HCT116 (cell line): ENCODE measurements at regions not wholly inside any gene's neighbourhood (a gene's known extent, or its start where the extent isn't known, plus 50 kb on each side); places are given as distances from the start of the nearest gene placed in this dataset.

Experiments used
- ATAC-seq: fragments of 200-7000 bp; cut with Tn5 transposase; 2 replicates; pipeline ENCODE4 v1.9.1; 2020; ENCODE audit warnings: mild to moderate bottlenecking, moderate library complexity
- BruUV-seq: library from RNA; stranded (reverse); fragments of 400-500 nt; replicated peaks from 2 replicates; lab custom pipeline; 2021; lab: Mats Ljungman, UMichigan
- CTCF ChIA-PET: fragments of 300-600 bp; sonication (Branson Sonifier 250); formaldehyde crosslinking; loops from one replicate; lab custom pipeline; 2021; ENCODE audit warnings: antibody characterized with exemption; lab: Charles Lee
- POLR2A ChIA-PET: fragments of 300-600, 350-600 bp; sonication (Branson Sonifier 250); formaldehyde crosslinking; loops from one replicate; lab custom pipeline; 2021; ENCODE audit warnings: antibody characterized with exemption; lab: Charles Lee
- RAD21 ChIA-PET, 2 experiments: fragments of 300-600 bp; sonication (Branson Sonifier 250); formaldehyde crosslinking; loops; one replicate each; lab custom pipeline; 2023; ENCODE audit warnings: low total read pairs in 2 of 2; ENCODE audit not compliant: uncharacterized antibody in 2 of 2, unreplicated experiment in 2 of 2, low non-redundant PET in 1 of 2; lab: Charles Lee
- DNase-seq: peaks from one replicate; pipeline ENCODE4 v3.0.0-alpha.2; 2010; ENCODE audit warnings: low read depth, low spot score
- H2AFZ ChIP-seq: fragments of 200-600 bp; shearing (Covaris generic), sonication (generic); 2 replicates; pipeline ENCODE4 v1.6.1; 2017; ENCODE audit warnings: low read depth, mixed run types, mixed read lengths, antibody characterized with exemption, low read length; ENCODE audit not compliant: poor library complexity, severe bottlenecking
- H3K27ac ChIP-seq: 2 replicates; pipeline ENCODE4 v1.5.1; 2012; ENCODE audit warnings: low read depth, low read length
- H3K27me3 ChIP-seq: fragments of 200-600 bp; sonication (generic); 2 replicates; pipeline ENCODE4 v1.6.1; 2016; ENCODE audit warnings: mixed run types, low read length, mixed read lengths; ENCODE audit not compliant: insufficient read depth
- H3K36me3 ChIP-seq, 2 experiments: fragments of 200-500 bp in 1 of 2; fragments of 200-600 bp in 1 of 2; sonication (Bioruptor generic) in 1 of 2; sonication (generic) in 1 of 2; 2 replicates each; pipeline versions ENCODE4 v1.5.1 to v1.6.1; 2014 to 2016; ENCODE audit warnings: low read length in 2 of 2, inconsistent platforms in 1 of 2, mixed read lengths in 1 of 2, mixed run types in 1 of 2; ENCODE audit not compliant: insufficient read depth in 2 of 2, control insufficient read depth in 1 of 2
- H3K4me1 ChIP-seq, 2 experiments: fragments of 200-600 bp in 1 of 2; sonication (generic) in 1 of 2; 2 replicates each; pipeline versions ENCODE4 v1.5.1 to v1.6.1; 2012 to 2017; ENCODE audit warnings: low read length in 2 of 2, inconsistent platforms in 1 of 2, mild to moderate bottlenecking in 1 of 2, mixed read lengths in 1 of 2, mixed run types in 1 of 2, moderate library complexity in 1 of 2; ENCODE audit not compliant: insufficient read depth in 2 of 2, control insufficient read depth in 1 of 2
- H3K4me2 ChIP-seq: fragments of 200-600 bp; sonication (generic); 2 replicates; pipeline ENCODE4 v1.6.1; 2017; ENCODE audit warnings: mixed run types, low read length, mixed read lengths
- H3K4me3 ChIP-seq, 2 experiments: fragments of 200-600 bp in 1 of 2; sonication (generic) in 1 of 2; replicated peaks in 1 of 2; 2 replicates each; pipeline ENCODE4 v1.5.1; 2011 to 2016; ENCODE audit warnings: low read length in 2 of 2, control low read depth in 1 of 2, low read depth in 1 of 2, mild to moderate bottlenecking in 1 of 2, mixed read lengths in 1 of 2, mixed run types in 1 of 2
- H3K79me2 ChIP-seq: fragments of 200-600 bp; sonication (generic); 2 replicates; pipeline ENCODE4 v1.6.1; 2017; ENCODE audit warnings: mild to moderate bottlenecking, mixed run types, low read length, moderate library complexity, mixed read lengths; ENCODE audit not compliant: insufficient read depth
- H3K9ac ChIP-seq: fragments of 200-600 bp; sonication (generic); 2 replicates; pipeline ENCODE4 v1.6.1; 2016; ENCODE audit warnings: low read length, mixed read lengths
- H3K9me2 ChIP-seq: fragments of 200-600 bp; sonication (generic), shearing (Covaris generic); 2 replicates; pipeline ENCODE4 v1.6.1; 2017; ENCODE audit warnings: mixed run types, mild to moderate bottlenecking, moderate library complexity; ENCODE audit not compliant: insufficient read depth
- H3K9me3 ChIP-seq, 2 experiments: fragments of 200-500 bp in 1 of 2; fragments of 200-600 bp in 1 of 2; sonication (Bioruptor generic) in 1 of 2; sonication (generic) in 1 of 2; 2 replicates each; pipeline ENCODE4 v1.6.1; 2014 to 2017; ENCODE audit warnings: low read length in 2 of 2, mixed read lengths in 2 of 2, inconsistent platforms in 1 of 2, low read depth in 1 of 2, mild to moderate bottlenecking in 1 of 2, mixed run types in 1 of 2, moderate library complexity in 1 of 2; ENCODE audit not compliant: control insufficient read depth in 1 of 2, insufficient read depth in 1 of 2
- H4K20me1 ChIP-seq: fragments of 200-600 bp; sonication (generic), shearing (Covaris generic); 2 replicates; pipeline ENCODE4 v1.6.1; 2017; ENCODE audit warnings: mixed run types, mild to moderate bottlenecking, moderate library complexity; ENCODE audit not compliant: insufficient read depth
- CTCF ChIP-seq, 3 experiments: fragments of 200-600 bp in 1 of 3; sonication (generic) in 1 of 3; IDR thresholded peaks in 2 of 3; conservative IDR thresholded peaks in 1 of 3; 2 replicates each; pipeline ENCODE4 v1.5.1; 2012 to 2017; ENCODE audit warnings: low read depth in 2 of 3, low read length in 2 of 3, antibody characterized with exemption in 1 of 3, borderline replicate concordance in 1 of 3, control low read depth in 1 of 3, mild to moderate bottlenecking in 1 of 3, mixed read lengths in 1 of 3, mixed run types in 1 of 3, moderate library complexity in 1 of 3; ENCODE audit not compliant: insufficient read depth in 1 of 3
- EGR1 ChIP-seq: IDR thresholded peaks from 2 replicates; pipeline ENCODE4 v1.6.1; 2012; ENCODE audit warnings: low read depth
- EZH2phosphoT487 ChIP-seq: fragments of 200-600 bp; IDR thresholded peaks from 2 replicates; pipeline ENCODE4 v1.6.1; 2018; ENCODE audit warnings: antibody characterized with exemption, borderline replicate concordance
- FOSL1 ChIP-seq: IDR thresholded peaks from 2 replicates; pipeline ENCODE4 v1.6.1; 2012; ENCODE audit warnings: low read depth
- JUND ChIP-seq: IDR thresholded peaks from 2 replicates; pipeline ENCODE4 v1.6.1; 2012
- POLR2A ChIP-seq: IDR thresholded peaks from 2 replicates; pipeline ENCODE4 v1.7.0; 2011; ENCODE audit warnings: borderline replicate concordance; ENCODE audit not compliant: insufficient read depth, insufficient read length; ENCODE audit errors: extremely low read depth
- SIN3A ChIP-seq: IDR thresholded peaks from 2 replicates; pipeline ENCODE4 v1.6.1; 2012; ENCODE audit warnings: low read depth
- SRF ChIP-seq: IDR thresholded peaks from 2 replicates; pipeline ENCODE4 v1.6.1; 2012; ENCODE audit warnings: low read depth
- TCF7L2 ChIP-seq: IDR thresholded peaks from 2 replicates; pipeline ENCODE4 v1.7.0; 2011; ENCODE audit warnings: borderline replicate concordance, inconsistent platforms; ENCODE audit not compliant: insufficient read depth, insufficient read length; ENCODE audit errors: extremely low read depth
- ZNF274 ChIP-seq: fragments of 200-500 bp; sonication (Bioruptor generic); IDR thresholded peaks from 2 replicates; pipeline ENCODE4 v1.6.1; 2014; ENCODE audit warnings: mild to moderate bottlenecking, low read depth, low read length, inconsistent platforms
- intact Hi-C: fragments of 100-400 bp; cut with micrococcal nuclease; formaldehyde crosslinking; loops from 2 replicates; pipeline ENCODE4 v1.10.0; 2022

- H2AFZ ChIP-seq, result no peak overlapping the region
- no peaks in the 10 kb centered on the region for H3K9me2 ChIP-seq
- no peak overlapping the region for H3K9ac ChIP-seq
- no peaks in the 10 kb centered on the region for H3K79me2 ChIP-seq
- 0 out of 4 replicates have a peak, but pooled peaks cover 0 to 1% of the 10 kb centered on the region in 2 experiments for H3K4me1 ChIP-seq
- no peak for ATAC-seq
- POLR2A ChIA-PET, result no interaction called here
- peaks cover 6% of the 10 kb centered on the region; the same call in 1 of the 2 replicates for H3K27me3 ChIP-seq
- H3K36me3 ChIP-seq, result no peaks in the 10 kb centered on the region
- H3K4me2 ChIP-seq, result no peak overlapping the region
- no peak for DNase-seq
- no TSS peak for BruUV-seq
- intact Hi-C loops, result no loop called here
- H3K27ac ChIP-seq, result no peak overlapping the region
- H4K20me1 ChIP-seq, result no peaks in the 10 kb centered on the region
- no peak overlapping the region for H3K4me3 ChIP-seq
- TF ChIP-seq EGR1 (no peak), POLR2A (no peak), SIN3A (no peak), JUND (no peak), FOSL1 (no peak), EZH2phosphoT487 (no peak), ZNF274 (no peak), SRF (no peak), TCF7L2 (no peak), CTCF (IDR thresholded peaks at IDR 0.05 in 2 of 3, conservative IDR thresholded peaks at IDR 0.05 in 1 of 3; ENCODE audit: borderline replicate concordance in 1 of 3, insufficient read depth in 1 of 3, low read depth in 2 of 3, low read length in 2 of 3) (no peak)
- RAD21 ChIA-PET, result no interaction called here
- no peaks in the 10 kb centered on the region for H3K9me3 ChIP-seq
- CTCF ChIA-PET, result no interaction called here
Measured at GRCh38 chr15:72859757-72860145, 76.2 kb upstream of the ADPGK start.
